OCI-M1 (cell line): ENCODE measurements at regions not wholly inside any gene's neighbourhood (a gene's known extent, or its start where the extent isn't known, plus 50 kb on each side); places are given as distances from the start of the nearest gene placed in this dataset.

Source experiments
- DNase-seq: peaks from one replicate; lab custom pipeline; 2025; lab: John Stamatoyannopoulos, UW

- no peak for DNase-seq
Observed at GRCh38 chr17:77474292-77474988, 333.7 kb downstream of the SEC14L1 start.

DNA sequence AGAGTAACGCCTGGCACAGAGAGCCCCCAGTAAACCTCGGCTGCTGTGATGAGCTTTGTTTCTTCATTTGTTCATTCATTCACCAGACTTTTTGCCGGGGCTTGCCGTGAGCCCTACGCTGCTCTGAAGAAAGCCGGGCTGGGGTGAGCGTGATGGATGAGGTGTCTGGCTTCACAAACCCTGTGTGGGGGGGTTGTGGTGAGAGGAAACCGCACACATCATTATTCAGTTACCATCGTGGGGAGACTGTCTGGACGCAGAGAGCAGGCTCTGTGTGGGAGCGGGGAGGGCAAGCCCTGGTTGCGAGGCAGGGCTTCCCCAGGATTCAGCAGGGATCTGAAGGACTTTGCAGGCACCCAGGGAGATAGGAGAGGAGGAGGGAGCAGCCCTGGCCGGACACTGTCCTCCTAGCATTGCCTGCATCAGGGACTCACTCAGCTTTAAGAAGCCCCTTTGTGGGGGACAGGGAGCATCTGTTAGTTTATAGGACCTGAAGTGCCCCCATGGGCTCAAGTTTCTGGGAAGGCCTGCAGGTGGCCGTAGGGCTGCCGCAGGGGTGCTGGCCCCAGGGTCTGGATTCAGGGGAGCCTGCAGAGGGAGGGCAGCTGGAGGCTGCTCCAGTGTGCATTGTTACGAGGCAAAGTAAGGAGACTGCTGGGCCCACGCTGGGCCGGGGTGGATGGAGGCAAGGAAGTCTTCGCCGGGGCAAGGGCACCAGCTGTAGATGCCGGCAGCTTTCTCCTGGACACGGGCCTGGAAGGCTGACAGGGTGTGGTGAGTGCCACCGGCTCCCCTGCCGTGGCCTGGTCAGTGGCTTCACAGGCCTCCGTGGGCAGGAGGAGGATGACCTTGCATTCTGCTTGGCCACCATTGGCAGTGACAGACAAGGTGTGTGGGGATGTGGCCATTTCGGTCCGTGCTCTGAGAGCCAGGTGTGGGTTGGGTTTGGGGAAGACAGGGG is 334.5 kb downstream of the SEC14L1 start:
- no peak for DNase-seq

DNA sequence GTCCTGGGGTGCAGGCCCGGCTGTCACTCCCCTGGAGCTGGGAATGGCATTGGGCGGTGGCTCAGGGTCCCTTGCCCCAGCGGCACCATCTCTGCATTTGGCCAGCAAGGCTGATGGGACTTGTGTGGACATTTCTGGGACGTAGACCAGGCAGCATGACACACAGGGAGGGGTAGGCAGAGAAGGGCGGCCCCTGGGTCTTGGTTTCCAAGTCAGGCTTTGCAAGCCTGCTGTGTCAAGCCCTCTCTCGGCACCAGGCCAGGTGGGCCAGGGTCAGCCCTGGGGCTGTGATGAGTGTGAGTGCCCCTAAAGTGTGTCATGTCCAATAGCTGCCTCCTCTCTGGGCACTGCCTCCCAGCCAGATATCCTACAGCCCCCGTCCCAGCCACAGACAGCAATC is 335.2 kb downstream of the SEC14L1 start:
- DNase-seq, result no peak

DNA sequence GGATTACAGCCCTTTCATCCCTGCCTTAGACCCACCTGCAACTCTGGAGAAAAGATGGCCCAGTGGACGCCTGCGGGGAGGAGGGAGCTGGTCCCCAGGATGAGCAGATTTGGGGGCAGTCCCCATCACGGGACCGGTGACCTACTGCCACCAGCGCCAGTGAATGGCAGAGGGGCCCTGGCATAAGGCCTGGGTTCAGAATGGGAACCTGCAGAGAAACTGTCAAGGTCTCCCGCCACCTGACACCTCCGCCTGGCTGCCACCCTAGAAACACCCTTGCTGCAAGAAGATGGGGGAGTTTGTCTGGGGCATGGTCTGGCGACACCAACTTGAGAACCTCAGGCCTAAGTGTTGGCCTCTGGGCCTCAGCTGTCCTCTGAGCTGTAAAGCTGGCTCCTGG is 335.7 kb downstream of the SEC14L1 start:
- no peak for DNase-seq

DNA sequence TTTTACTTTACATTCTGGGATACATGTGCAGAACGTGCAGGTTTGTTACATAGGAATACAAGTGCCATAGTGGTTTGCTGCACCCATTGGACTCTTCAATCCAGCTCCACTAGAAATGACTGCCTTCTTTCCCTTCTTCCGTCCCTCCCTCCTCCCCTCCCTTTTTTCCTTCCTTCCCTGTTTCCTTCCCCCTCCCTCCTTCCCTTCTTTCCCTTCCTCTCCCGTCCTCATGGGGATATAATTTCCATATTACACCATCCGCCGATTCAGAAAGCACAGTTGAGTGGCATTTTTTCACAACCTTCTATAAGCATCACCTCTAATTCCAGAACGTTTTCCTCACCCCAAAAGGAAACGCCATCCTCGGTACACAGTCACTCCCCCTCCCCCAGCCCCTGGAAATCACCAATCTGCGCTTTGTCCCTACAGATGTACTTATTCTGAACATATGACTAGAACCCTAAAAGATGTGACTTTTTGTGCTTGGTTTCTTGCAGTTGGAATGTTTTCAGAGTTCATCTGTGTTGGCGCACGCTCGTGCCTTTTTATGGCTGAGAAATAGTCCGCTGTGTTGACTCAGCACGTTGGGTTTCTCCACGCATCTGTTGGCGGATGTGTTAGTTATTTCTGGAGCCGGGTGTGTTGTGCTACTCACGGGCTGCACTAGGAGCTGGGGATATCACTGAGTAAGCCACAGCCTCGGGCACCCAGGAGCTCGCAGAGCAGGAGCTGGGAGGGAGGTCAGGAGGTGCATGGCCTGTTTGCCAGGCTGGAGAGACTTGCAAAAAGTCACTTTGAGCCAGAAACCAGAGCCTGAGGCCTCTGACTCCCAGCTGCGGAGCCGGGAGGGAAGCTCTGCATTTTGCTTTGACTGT is 336.4 kb downstream of the SEC14L1 start:
- DNase-seq, result no peak

GRCh38 chr17:77478281-77478680 is 337.5 kb downstream of the SEC14L1 start:
- DNase-seq, result no peak

GRCh38 chr17:77478899-77479298 is 338.1 kb downstream of the SEC14L1 start:
- DNase-seq, result no peak

GRCh38 chr17:77479372-77480198 is 338.8 kb downstream of the SEC14L1 start:
- no peak for DNase-seq

- no peak for DNase-seq
Observed at GRCh38 chr17:77480199-77480508, 339.4 kb downstream of the SEC14L1 start.

DNA sequence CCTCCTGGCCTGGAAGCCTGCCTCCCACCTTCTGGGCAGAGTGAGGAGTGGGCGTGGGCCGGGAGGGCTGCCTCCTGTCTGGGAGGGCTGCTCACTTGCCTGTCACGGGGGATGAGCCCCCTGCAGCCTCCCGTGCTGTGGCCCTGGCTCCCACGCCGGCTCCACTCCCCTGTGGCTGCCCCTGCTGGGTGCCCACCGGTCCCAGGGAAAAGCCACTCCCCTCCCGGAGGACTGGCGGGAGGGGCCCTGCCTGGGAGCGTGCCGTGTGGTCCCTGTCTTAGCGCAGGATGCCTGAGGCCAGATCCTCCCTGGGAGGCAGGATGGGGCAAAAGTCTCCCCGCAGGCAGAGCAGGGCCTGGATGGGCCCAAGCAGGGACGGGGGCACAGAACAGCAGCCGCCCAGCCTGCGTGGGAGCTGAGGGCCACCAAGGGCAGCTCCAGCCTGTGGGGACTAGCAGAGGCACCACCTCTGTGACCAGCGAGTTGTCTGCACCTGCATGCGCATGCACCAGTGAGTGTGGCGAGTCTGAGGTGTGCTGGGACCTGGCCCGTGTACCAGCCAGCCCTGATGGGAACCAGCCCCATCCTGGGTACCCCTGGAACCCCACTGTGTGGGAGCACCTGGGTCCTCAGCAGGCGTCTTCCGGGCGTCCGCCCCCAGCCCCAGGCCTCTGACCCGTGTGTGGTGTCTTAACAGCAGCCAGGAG is 339.9 kb downstream of the SEC14L1 start:
- no peak for DNase-seq

GRCh38 chr17:77481476-77482374 is 341.0 kb downstream of the SEC14L1 start:
- no peak for DNase-seq

DNA sequence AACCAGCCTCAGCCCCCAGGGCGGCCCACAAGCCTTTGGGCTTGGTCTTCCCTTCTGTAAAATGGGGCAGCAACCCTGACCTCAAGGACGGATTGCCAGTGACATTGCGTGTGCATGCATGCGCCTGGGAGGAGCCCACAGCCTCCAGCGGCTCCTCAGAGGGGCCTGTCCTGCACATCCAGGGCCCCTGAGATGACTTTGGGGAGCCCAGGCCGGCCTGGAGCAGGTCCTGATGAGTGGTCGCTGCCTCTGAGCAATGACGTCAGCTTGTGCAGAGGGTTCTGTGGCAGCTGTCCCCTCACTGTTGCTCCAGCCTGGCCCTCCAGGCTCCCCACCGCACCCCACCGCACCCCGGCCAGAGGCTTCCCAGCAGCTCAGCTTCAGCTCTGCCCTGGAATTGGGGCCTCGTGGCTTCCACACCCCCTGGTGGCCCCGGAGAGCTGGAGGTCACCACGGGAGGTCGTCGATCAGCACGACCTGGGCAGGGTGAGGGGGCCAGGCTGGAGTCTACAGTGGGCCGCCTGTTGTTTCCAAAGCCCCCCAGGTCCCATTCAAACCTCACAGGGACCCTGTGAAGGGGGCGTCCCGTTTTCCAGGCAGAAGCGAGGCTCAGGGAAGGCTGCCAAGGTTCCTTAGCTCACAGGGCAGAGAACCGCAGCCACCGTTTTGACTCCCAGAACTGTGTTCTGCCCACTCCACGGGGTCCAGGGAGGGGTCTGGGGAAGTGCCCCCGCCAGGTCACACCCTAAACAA is 341.8 kb downstream of the SEC14L1 start:
- no peak for DNase-seq

DNA sequence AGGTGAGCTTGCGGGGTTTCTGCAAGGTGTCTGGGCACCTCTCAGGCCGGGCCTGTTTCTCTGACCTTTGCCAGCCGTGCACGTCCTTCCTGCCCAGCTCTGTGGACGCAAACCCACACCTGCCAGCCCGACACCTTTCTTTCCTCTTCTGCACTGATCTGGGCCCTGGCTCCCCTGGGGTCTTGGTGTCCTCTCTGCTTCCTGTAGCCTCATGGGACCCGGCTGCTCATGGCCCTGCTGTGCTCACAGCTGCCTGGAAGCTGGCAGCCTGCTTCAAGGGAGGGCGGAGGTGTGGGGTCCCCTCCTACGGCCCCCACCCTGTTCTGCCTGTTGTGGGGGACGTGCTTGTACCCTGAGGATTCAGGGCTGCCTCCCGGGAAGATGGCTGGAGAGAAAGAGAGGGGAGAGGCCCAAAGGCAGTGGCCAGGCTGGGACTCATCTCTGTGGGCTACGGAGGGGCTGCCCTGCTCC is 342.4 kb downstream of the SEC14L1 start:
- DNase-seq, result no peak

DNA sequence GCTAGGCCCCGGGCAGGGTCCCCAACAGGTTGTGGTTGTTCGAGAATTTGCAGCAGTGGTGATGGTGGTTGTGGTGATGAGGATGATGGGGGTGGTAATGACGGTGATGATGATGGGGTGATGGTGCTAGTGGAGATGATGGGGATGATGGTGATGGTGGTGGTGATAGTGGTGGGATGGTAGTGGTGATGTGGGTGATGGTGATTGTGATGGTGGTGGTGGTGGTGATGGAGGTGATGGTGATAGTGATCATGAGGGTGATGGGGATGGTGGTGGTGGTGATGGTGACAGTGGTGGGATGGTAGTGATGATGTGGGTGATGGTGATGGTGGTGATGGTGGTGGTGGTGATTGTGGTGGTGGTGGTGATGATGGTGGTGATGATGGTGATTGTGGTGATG is 343.3 kb downstream of the SEC14L1 start:
- no peak for DNase-seq

DNA sequence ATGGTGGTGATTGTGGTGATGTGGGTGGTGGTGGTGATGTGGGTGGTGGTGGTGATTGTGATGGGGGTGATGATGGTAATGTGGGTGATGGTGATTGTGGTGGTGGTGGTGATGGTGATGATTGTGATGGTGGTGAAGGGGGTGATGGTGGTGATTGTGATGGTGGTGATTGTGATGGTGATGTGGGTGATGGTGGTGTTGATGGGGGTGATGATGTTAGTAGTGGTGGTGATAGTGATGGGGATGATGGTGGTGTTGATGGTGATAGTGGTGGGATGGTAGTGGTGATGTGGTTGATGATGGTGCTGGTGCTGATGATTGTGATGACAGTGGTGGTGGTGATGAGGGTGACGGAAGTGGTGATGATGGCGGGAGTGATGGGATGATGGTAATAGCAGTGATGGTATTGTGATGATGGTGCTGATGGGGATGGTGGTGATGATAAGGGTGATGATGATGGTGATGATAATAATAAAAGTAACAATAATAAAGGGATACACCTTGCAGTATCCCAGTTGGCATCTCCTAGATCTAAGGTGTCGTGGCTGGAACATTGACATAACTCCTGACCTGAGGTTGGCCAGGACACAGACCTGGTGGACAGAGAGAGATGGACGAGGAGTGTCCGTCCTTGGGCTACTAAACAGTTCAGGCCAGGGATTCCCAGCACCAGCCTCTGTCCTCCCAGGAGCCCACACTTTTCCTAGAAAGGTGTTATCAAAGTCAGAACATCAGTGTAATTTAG is 344.5 kb downstream of the SEC14L1 start:
- no peak for DNase-seq

DNA sequence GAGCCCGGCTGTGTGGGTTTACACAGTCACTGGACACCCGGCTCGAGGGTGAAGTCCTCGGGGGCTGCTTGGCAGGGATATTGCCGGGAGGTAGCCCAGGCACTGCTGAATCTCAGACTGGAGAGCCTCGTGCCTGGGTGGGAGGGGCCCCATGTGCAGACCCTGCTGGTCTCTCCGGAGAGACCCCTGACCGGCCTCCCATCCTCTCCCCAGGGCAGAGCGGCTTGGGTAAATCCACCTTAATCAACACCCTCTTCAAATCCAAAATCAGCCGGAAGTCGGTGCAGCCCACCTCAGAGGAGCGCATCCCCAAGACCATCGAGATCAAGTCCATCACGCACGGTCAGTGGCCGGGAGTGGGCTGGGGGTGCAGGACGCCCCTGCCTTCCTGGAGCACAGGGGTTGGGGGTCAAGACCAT is 346.5 kb downstream of the SEC14L1 start:
- no peak for DNase-seq

- DNase-seq, result no peak
Observed at GRCh38 chr17:77487677-77488530, 347.1 kb downstream of the SEC14L1 start.
